Lung (tissue), 11 donors: ENCODE measurements at regions not wholly inside any gene's neighbourhood (a gene's known extent, or its start where the extent isn't known, plus 50 kb on each side); places are given as distances from the start of the nearest gene placed in this dataset.

Experiments used
- ATAC-seq: fragments of 200-7000 bp; cut with Tn5 transposase; one replicate; pipeline ENCODE4 v1.9.1; 2020; ENCODE audit warnings: moderate number of reproducible peaks; ENCODE audit not compliant: insufficient read depth, low FRiP score
- DNase-seq, 3 donors: peaks; one replicate each; pipeline ENCODE4 v3.0.0-alpha.2; 2013 to 2017
- H3K27ac ChIP-seq, 2 donors: one replicate each; pipeline ENCODE4 v1.5.1; 2013; ENCODE audit warnings: mild to moderate bottlenecking in 2 of 2, moderate library complexity in 2 of 2, control low read depth in 1 of 2, inconsistent platforms in 1 of 2, low read depth in 1 of 2, low read length in 1 of 2
- H3K27me3 ChIP-seq, 3 donors: one replicate each; pipeline ENCODE4 v1.5.1; 2013; ENCODE audit warnings: low read length in 2 of 3; ENCODE audit not compliant: control insufficient read depth in 3 of 3, insufficient read depth in 3 of 3
- H3K36me3 ChIP-seq, 4 donors: one replicate each; pipeline ENCODE4 v1.5.1; 2013; ENCODE audit warnings: low read length in 4 of 4, mild to moderate bottlenecking in 1 of 4, moderate library complexity in 1 of 4; ENCODE audit not compliant: control insufficient read depth in 4 of 4, insufficient read depth in 4 of 4
- H3K4me1 ChIP-seq, 5 donors: one replicate each; pipeline ENCODE4 v1.5.1; 2013; ENCODE audit warnings: low read length in 5 of 5, mild to moderate bottlenecking in 2 of 5, moderate library complexity in 1 of 5; ENCODE audit not compliant: control insufficient read depth in 5 of 5, insufficient read depth in 5 of 5
- H3K4me3 ChIP-seq: one replicate; pipeline ENCODE4 v1.5.1; 2013; ENCODE audit warnings: mild to moderate bottlenecking, control low read depth, moderate library complexity
- H3K9ac ChIP-seq, 2 donors: one replicate each; pipeline ENCODE4 v1.5.1; 2013; ENCODE audit warnings: low read length in 2 of 2, control low read depth in 1 of 2; ENCODE audit not compliant: insufficient read depth in 1 of 2
- H3K9me3 ChIP-seq, 4 donors: one replicate each; pipeline ENCODE4 v1.5.1; 2013; ENCODE audit warnings: low read length in 3 of 4, mild to moderate bottlenecking in 1 of 4, moderate library complexity in 1 of 4; ENCODE audit not compliant: control insufficient read depth in 4 of 4, insufficient read depth in 3 of 4
- CTCF ChIP-seq: IDR thresholded peaks from 2 replicates; pipeline ENCODE4 v1.5.1; 2012; ENCODE audit warnings: mild to moderate bottlenecking; ENCODE audit errors: control extremely low read depth, extremely low read depth
- WGBS, 2 donors: extraction: QIAGEN DNeasy Blood & Tissue Kit; methylation state at CpG; one replicate each; pipeline ENCODE4 v1.1.7; 2013; 5-methylcytosine and 5-hydroxymethylcytosine counted together
- donor health status: control.
- donor health status: control.
- donor health status: Bipolar disorder and iron deficiency.
- donor health status: healthy.
- donor health status: DM: yes; HTN: yes; CAD: no.

- H3K9me3 ChIP-seq = no peaks in the 10 kb centered on the region
- H3K36me3 ChIP-seq = no peaks in the 10 kb centered on the region
- no peak overlapping the region for H3K27ac ChIP-seq
- DNase-seq (no peak), ATAC-seq (no peak)
- H3K9ac ChIP-seq = no peak overlapping the region
- H3K27me3 ChIP-seq = no peaks in the 10 kb centered on the region
- 88 to 89% methylated on average over 14 of the region's 14 CpGs for WGBS, 2 donors
- H3K4me3 ChIP-seq = no peak overlapping the region
- H3K4me1 ChIP-seq = no peaks in the 10 kb centered on the region
- no peak for TF ChIP-seq CTCF
Observed at GRCh38 chr6:167398214-167399050, 73.5 kb downstream of the TTLL2 start.

GRCh38 chr6:167399051-167399387, 74.1 kb downstream of the TTLL2 start:
- 84 to 88% methylated on average over 6 of the region's 6 CpGs for WGBS, 2 donors
- H3K36me3 ChIP-seq = no peaks in the 10 kb centered on the region

GRCh38 chr6:167399599-167399998, 74.7 kb downstream of the TTLL2 start:
- Histone ChIP-seq H3K9me3 (no peaks in the 10 kb centered on the region), H3K27me3 (no peaks in the 10 kb centered on the region), H3K4me1 (no peaks in the 10 kb centered on the region), H3K9ac (no peak overlapping the region), H3K4me3 (no peak overlapping the region), H3K27ac (no peak overlapping the region), H3K36me3 (no peaks in the 10 kb centered on the region)
- ATAC-seq (no peak), DNase-seq (no peak)
- no peak for TF ChIP-seq CTCF
- 84 to 96% methylated on average over 17 of the region's 17 CpGs for WGBS, 2 donors

More at GRCh38 chr6:167399051-167399387, 74.1 kb downstream of the TTLL2 start:
- H3K9me3 ChIP-seq = no peaks in the 10 kb centered on the region
- ATAC-seq = no peak
- no peak for TF ChIP-seq CTCF
- no peak for DNase-seq
- H3K4me3 ChIP-seq = no peak overlapping the region
- no peaks in the 10 kb centered on the region for H3K27me3 ChIP-seq
- H3K27ac ChIP-seq = no peak overlapping the region
- H3K9ac ChIP-seq = no peak overlapping the region
- H3K4me1 ChIP-seq = no peaks in the 10 kb centered on the region
